ENCODE measurements at regions not wholly inside any gene's neighbourhood (a gene's known extent, or its start where the extent isn't known, plus 50 kb on each side); places are given as distances from the start of the nearest gene placed in this dataset.
"Not testable (repeated sequence)": the region's sequence is repeated elsewhere in the genome, so short reads cannot be mapped to it uniquely, and the experiment has no call there.

GRCh38 chr6:170036916-170037315 lies 254.0 kb downstream of the DLL1 start:
- H2AFZ ChIP-seq (ENCODE audit: insufficient read depth, low read depth, low read length, poor library complexity, severe bottlenecking) = no peak overlapping the region
- no peak for TF ChIP-seq CTCF (IDR thresholded peaks at IDR 0.05)
- peaks cover 1 to 3% of the 10 kb centered on the region in 2 donors for H3K36me3 Mint-ChIP-seq
- no peak overlapping the region for H3K27ac ChIP-seq (ENCODE audit: low read depth in 1 of 2, low read length in 2 of 2)
- no peak overlapping the region for H3K4me3 Mint-ChIP-seq
- H3K4me3 ChIP-seq (replicated peaks in 1 of 3; ENCODE audit: low read depth in 2 of 3, low read length in 3 of 3) = no peak overlapping the region
- peaks cover 0 to 13% of the 10 kb centered on the region in 2 donors for H3K9me3 ChIP-seq (replicated peaks in 1 of 2; ENCODE audit: control insufficient read depth in 1 of 2, insufficient read depth in 1 of 2, low read length in 2 of 2)
- H3K27me3 ChIP-seq (ENCODE audit: control insufficient read depth in 2 of 2, insufficient read depth in 2 of 2, low read length in 2 of 2) = no peaks in the 10 kb centered on the region
- H3K4me2 ChIP-seq (replicated peaks; ENCODE audit: extremely low read depth, low read length, poor library complexity, severe bottlenecking) = no peak overlapping the region
- H3K27ac Mint-ChIP-seq = peak overlapping the region in 1 of 7 donors; percentile 51
- H3K4me1 Mint-ChIP-seq = peaks cover 14% of the 10 kb centered on the region
- 51% methylated on average over 7 of the region's 7 CpGs for WGBS (ENCODE audit: insufficient coverage)
- H3K27me3 Mint-ChIP-seq (ENCODE audit: low read depth in 3 of 3) = peaks cover 2 to 8% (median 7%) of the 10 kb centered on the region in 3 donors
- peak; percentile 29 to 53 (median 33) for DNase-seq
- intact Hi-C loops (cut with micrococcal nuclease) = loop anchor here in 1 of 2 donors (10.0 kb wide), 1 partner anchor 48 kb away; no protein-coding TSS in a partner anchor
- H4K20me1 ChIP-seq (ENCODE audit: insufficient read depth, low read length) = no peaks in the 10 kb centered on the region
- peaks cover 7 to 21% (median 15%) of the 10 kb centered on the region in 7 donors for H3K9me3 Mint-ChIP-seq
- no peak overlapping the region for H3K9ac ChIP-seq (ENCODE audit: insufficient read depth, low read length, poor library complexity, severe bottlenecking)
- H3K36me3 ChIP-seq (replicated peaks in 1 of 2; ENCODE audit: control insufficient read depth in 1 of 2, insufficient read depth in 2 of 2, low read length in 2 of 2) = no peaks in the 10 kb centered on the region
- H3K4me1 ChIP-seq (ENCODE audit: control insufficient read depth in 1 of 2, insufficient read depth in 2 of 2, low read length in 2 of 2) = peaks cover 9 to 11% of the 10 kb centered on the region in 2 donors
- H3K79me2 ChIP-seq (ENCODE audit: insufficient read depth, low read length) = no peaks in the 10 kb centered on the region

GRCh38 chr6:170036367-170036766 lies 254.5 kb downstream of the DLL1 start:
- not testable (repeated sequence) for H3K36me3 Mint-ChIP-seq; H4K20me1 ChIP-seq (ENCODE audit: insufficient read depth, low read length); H3K4me3 Mint-ChIP-seq; H3K79me2 ChIP-seq (ENCODE audit: insufficient read depth, low read length); H3K27me3 Mint-ChIP-seq (ENCODE audit: low read depth in 3 of 3); H3K27ac ChIP-seq (ENCODE audit: low read depth in 1 of 2, low read length in 2 of 2); DNase-seq; H2AFZ ChIP-seq (ENCODE audit: insufficient read depth, low read depth, low read length, poor library complexity, severe bottlenecking); H3K4me3 ChIP-seq (replicated peaks in 1 of 3; ENCODE audit: low read depth in 2 of 3, low read length in 3 of 3); H3K36me3 ChIP-seq (replicated peaks in 1 of 2; ENCODE audit: control insufficient read depth in 1 of 2, insufficient read depth in 2 of 2, low read length in 2 of 2); H3K27me3 ChIP-seq (ENCODE audit: control insufficient read depth in 2 of 2, insufficient read depth in 2 of 2, low read length in 2 of 2); H3K9ac ChIP-seq (ENCODE audit: insufficient read depth, low read length, poor library complexity, severe bottlenecking); H3K4me2 ChIP-seq (replicated peaks; ENCODE audit: extremely low read depth, low read length, poor library complexity, severe bottlenecking)
- H3K4me1 Mint-ChIP-seq = peaks cover 14% of the 10 kb centered on the region
- H3K9me3 Mint-ChIP-seq = peaks cover 5 to 18% (median 14%) of the 10 kb centered on the region in 7 donors
- Histone ChIP-seq H3K9me3 (replicated peaks in 1 of 2; ENCODE audit: control insufficient read depth in 1 of 2, insufficient read depth in 1 of 2, low read length in 2 of 2) (peaks cover 0 to 13% of the 10 kb centered on the region in 2 donors), H3K4me1 (ENCODE audit: control insufficient read depth in 1 of 2, insufficient read depth in 2 of 2, low read length in 2 of 2) (peaks cover 9 to 11% of the 10 kb centered on the region in 2 donors)
- intact Hi-C loops (cut with micrococcal nuclease) = loop anchor here in 1 of 2 donors (10.0 kb wide), 1 partner anchor 48 kb away; no protein-coding TSS in a partner anchor
- WGBS (ENCODE audit: insufficient coverage) = 71% methylated on average over 1 of the region's 1 CpG
- peak overlapping the region in 3 of 7 donors; percentile 25 to 70 (median 26) for H3K27ac Mint-ChIP-seq

Measured in CD14-positive monocyte (primary cell).